Caco-2 (cell line): ENCODE measurements at regions not wholly inside any gene's neighbourhood (a gene's known extent, or its start where the extent isn't known, plus 50 kb on each side); places are given as distances from the start of the nearest gene placed in this dataset.

Experiments used
- BruUV-seq: library from RNA; stranded (reverse); fragments of 400-500 nt; replicated peaks from 2 replicates; lab custom pipeline; 2021; lab: Mats Ljungman, UMichigan
- CTCF ChIA-PET: fragments of 300-600 bp; sonication (Branson Sonifier 250); formaldehyde crosslinking; loops from one replicate; lab custom pipeline; 2022; ENCODE audit warnings: antibody characterized with exemption; lab: Charles Lee
- POLR2A ChIA-PET: fragments of 300-600 bp; sonication (Branson Sonifier 250); formaldehyde crosslinking; loops from one replicate; lab custom pipeline; 2022; ENCODE audit warnings: antibody characterized with exemption; lab: Charles Lee
- DNase-seq, 2 experiments: peaks; one replicate each; pipeline versions ENCODE4 v3.0.0 to v3.0.0-alpha.2; 2020 to 2022
- H3K27me3 ChIP-seq: replicated peaks from 2 replicates; pipeline ENCODE4 v1.6.0; 2011; ENCODE audit warnings: low read length; ENCODE audit not compliant: control insufficient read depth, insufficient read depth
- H3K36me3 ChIP-seq: 2 replicates; pipeline ENCODE4 v1.5.1; 2011; ENCODE audit warnings: low read length; ENCODE audit not compliant: control insufficient read depth, insufficient read depth
- H3K4me1 ChIP-seq: fragments of 250-450 bp; sonication (Bioruptor Pico); 2 replicates; pipeline ENCODE4 v1.5.1; 2020; ENCODE audit warnings: mild to moderate bottlenecking
- H3K4me3 ChIP-seq: 2 replicates; pipeline ENCODE4 v1.5.1; 2011; ENCODE audit warnings: low read depth, mild to moderate bottlenecking, control low read depth, low read length
- H3K9me3 ChIP-seq: fragments of 250-450 bp; sonication (Bioruptor Pico); 2 replicates; pipeline ENCODE4 v1.5.1; 2020; ENCODE audit warnings: mild to moderate bottlenecking, moderate library complexity
- H3K27ac Mint-ChIP-seq: one replicate; pipeline ENCODE4 v1.8.0; 2022; ENCODE audit warnings: mixed read lengths; ENCODE audit not compliant: unreplicated experiment
- H3K27me3 Mint-ChIP-seq: one replicate; pipeline ENCODE4 v1.8.0; 2022; ENCODE audit warnings: mixed read lengths; ENCODE audit not compliant: insufficient read depth, unreplicated experiment
- H3K36me3 Mint-ChIP-seq: one replicate; pipeline ENCODE4 v1.8.0; 2022; ENCODE audit warnings: mild to moderate bottlenecking, mixed read lengths; ENCODE audit not compliant: insufficient read depth, unreplicated experiment
- H3K4me1 Mint-ChIP-seq: one replicate; pipeline ENCODE4 v1.8.0; 2022; ENCODE audit warnings: low read depth, mixed read lengths; ENCODE audit not compliant: unreplicated experiment
- H3K4me3 Mint-ChIP-seq: one replicate; pipeline ENCODE4 v1.8.0; 2022; ENCODE audit warnings: mild to moderate bottlenecking, moderate library complexity, mixed read lengths; ENCODE audit not compliant: unreplicated experiment
- H3K9me3 Mint-ChIP-seq: one replicate; pipeline ENCODE4 v1.8.0; 2022; ENCODE audit warnings: mixed read lengths; ENCODE audit not compliant: unreplicated experiment
- CTCF ChIP-seq, 2 experiments: fragments of 200-600 bp in 1 of 2; IDR thresholded peaks; 1 replicate in 1 of 2; 2 replicates in 1 of 2; pipeline versions ENCODE4 v1.5.1 to v1.8.0; 2011 to 2022; ENCODE audit warnings: antibody characterized with exemption in 1 of 2, control low read depth in 1 of 2, inconsistent platforms in 1 of 2, low read depth in 1 of 2, low read length in 1 of 2, mild to moderate bottlenecking in 1 of 2, moderate library complexity in 1 of 2; ENCODE audit not compliant: insufficient read depth in 1 of 2, severe bottlenecking in 1 of 2, unreplicated experiment in 1 of 2
- intact Hi-C: fragments of 100-400 bp; cut with micrococcal nuclease; formaldehyde crosslinking; loops from one replicate; pipeline ENCODE4 v1.10.0; 2022; ENCODE audit not compliant: unreplicated experiment

- Mint-ChIP-seq H3K27me3 (no peaks in the 10 kb centered on the region), H3K4me3 (no peak overlapping the region), H3K9me3 (no peaks in the 10 kb centered on the region), H3K36me3 (no peaks in the 10 kb centered on the region), H3K27ac (no peak overlapping the region), H3K4me1 (no peaks in the 10 kb centered on the region)
- Histone ChIP-seq H3K4me1 (no peaks in the 10 kb centered on the region), H3K36me3 (no peaks in the 10 kb centered on the region), H3K9me3 (no peaks in the 10 kb centered on the region), H3K27me3 (no peaks in the 10 kb centered on the region), H3K4me3 (no peak overlapping the region)
- CTCF ChIA-PET: no interaction called here
- intact Hi-C loops: no loop called here
- DNase-seq: no peak
- POLR2A ChIA-PET: no interaction called here
- no peak for TF ChIP-seq CTCF (IDR thresholded peaks at IDR 0.05; ENCODE audit: insufficient read depth in 1 of 2, low read depth in 1 of 2, low read length in 1 of 2, severe bottlenecking in 1 of 2, unreplicated experiment in 1 of 2)
- BruUV-seq: no TSS peak
Measured at GRCh38 chr4:126995235-126995634, 637.5 kb upstream of the INTU start.

GRCh38 chr4:127000110-127000509 is 632.6 kb upstream of the INTU start:
- BruUV-seq: no TSS peak
- Mint-ChIP-seq H3K9me3 (no peaks in the 10 kb centered on the region), H3K4me1 (no peaks in the 10 kb centered on the region), H3K36me3 (no peaks in the 10 kb centered on the region), H3K27ac (no peak overlapping the region), H3K4me3 (no peak overlapping the region), H3K27me3 (no peaks in the 10 kb centered on the region)
- Histone ChIP-seq H3K27me3 (no peaks in the 10 kb centered on the region), H3K36me3 (no peaks in the 10 kb centered on the region), H3K4me3 (no peak overlapping the region), H3K4me1 (no peaks in the 10 kb centered on the region), H3K9me3 (no peaks in the 10 kb centered on the region)
- ChIA-PET POLR2A (no interaction called here), CTCF (no interaction called here)
- TF ChIP-seq CTCF (IDR thresholded peaks at IDR 0.05; ENCODE audit: insufficient read depth in 1 of 2, low read depth in 1 of 2, low read length in 1 of 2, severe bottlenecking in 1 of 2, unreplicated experiment in 1 of 2): no peak
- intact Hi-C loops: no loop called here
- no peak for DNase-seq

- Mint-ChIP-seq H3K9me3 (no peaks in the 10 kb centered on the region), H3K27me3 (peaks cover 2% of the 10 kb centered on the region), H3K36me3 (no peaks in the 10 kb centered on the region), H3K4me1 (no peaks in the 10 kb centered on the region), H3K4me3 (no peak overlapping the region), H3K27ac (no peak overlapping the region)
- no peak for DNase-seq
- Histone ChIP-seq H3K9me3 (no peaks in the 10 kb centered on the region), H3K27me3 (no peaks in the 10 kb centered on the region), H3K4me3 (no peak overlapping the region), H3K4me1 (no peaks in the 10 kb centered on the region), H3K36me3 (no peaks in the 10 kb centered on the region)
- no TSS peak for BruUV-seq
- POLR2A ChIA-PET: no interaction called here
- intact Hi-C loops: no loop called here
- CTCF ChIA-PET: no interaction called here
- no peak for TF ChIP-seq CTCF (IDR thresholded peaks at IDR 0.05; ENCODE audit: insufficient read depth in 1 of 2, low read depth in 1 of 2, low read length in 1 of 2, severe bottlenecking in 1 of 2, unreplicated experiment in 1 of 2)
Measured at GRCh38 chr4:127000846-127001245, 631.9 kb upstream of the INTU start.
